Gastrocnemius medialis (tissue), 4 donors: ENCODE measurements at regions not wholly inside any gene's neighbourhood (a gene's known extent, or its start where the extent isn't known, plus 50 kb on each side); places are given as distances from the start of the nearest gene placed in this dataset.

ENCODE experiments used
- ATAC-seq, 2 donors: fragments of 150-250 bp; one replicate each; pipeline ENCODE4 v1.9.1; 2016
- DNase-seq, 2 donors: peaks; one replicate each; pipeline ENCODE4 v3.0.0-alpha.2; 2019
- H3K27ac ChIP-seq, 4 donors: fragments of 200-600 bp; sonication (generic); 1 replicate in 1 of 4; 2 replicates in 3 of 4; pipeline ENCODE4 v1.5.1; 2016 to 2018; ENCODE audit warnings: mild to moderate bottlenecking in 2 of 4, moderate library complexity in 1 of 4
- H3K27me3 ChIP-seq, 3 donors: fragments of 200-600 bp; sonication (generic) in 2 of 3; 1 replicate in 1 of 3; 2 replicates in 2 of 3; pipeline versions ENCODE4 v1.5.1 to v1.6.0; 2016 to 2019; ENCODE audit warnings: mild to moderate bottlenecking in 1 of 3, moderate library complexity in 1 of 3
- H3K36me3 ChIP-seq, 2 donors: fragments of 200-600 bp; sonication (generic) in 1 of 2; one replicate each; pipeline ENCODE4 v1.5.1; 2017 to 2018
- H3K4me1 ChIP-seq, 2 donors: fragments of 200-600 bp; sonication (generic) in 1 of 2; one replicate each; pipeline ENCODE4 v1.5.1; 2016 to 2017; ENCODE audit warnings: mild to moderate bottlenecking in 2 of 2
- H3K4me3 ChIP-seq, 4 donors: fragments of 200-600 bp; sonication (generic) in 3 of 4; 1 replicate in 1 of 4; 2 replicates in 3 of 4; pipeline ENCODE4 v1.5.1; 2016 to 2019; ENCODE audit warnings: mild to moderate bottlenecking in 2 of 4
- H3K9me3 ChIP-seq, 3 donors: fragments of 200-600 bp; sonication (generic) in 2 of 3; 1 replicate in 1 of 3; 2 replicates in 2 of 3; pipeline ENCODE4 v1.5.1; 2016 to 2019
- CTCF ChIP-seq, 5 experiments: fragments of 450-650 bp in 3 of 5; fragments of 200-600 bp in 2 of 5; sonication (generic) in 2 of 5; IDR thresholded peaks in 4 of 5; conservative IDR thresholded peaks in 1 of 5; 1 replicate in 4 of 5; 2 replicates in 1 of 5; pipeline ENCODE4 v1.5.1; 2016 to 2019; ENCODE audit warnings: antibody characterized with exemption in 5 of 5, mild to moderate bottlenecking in 3 of 5, moderate library complexity in 3 of 5
- POLR2A ChIP-seq, 2 donors: fragments of 450-650 bp; IDR thresholded peaks; one replicate each; pipeline ENCODE4 v1.6.1; 2017; ENCODE audit warnings: antibody characterized with exemption in 2 of 2, mild to moderate bottlenecking in 2 of 2, moderate library complexity in 2 of 2
- in situ Hi-C, 4 donors: fragments of 200-750 bp; cut with MboI; loops; one replicate each; pipeline versions ENCODE4 v1.15.0 to v1.8.0; 2017; ENCODE audit warnings: low sequenced_read_pairs in 4 of 4
- intact Hi-C: fragments of 100-400 bp; cut with DNase I; formaldehyde crosslinking; loops from one replicate; pipeline ENCODE4 v1.15.1; 2023; ENCODE audit warnings: low total_unique reads

GRCh38 chr18:66440433-66440832, 163.5 kb downstream of the CDH19 start:
- no peaks in the 10 kb centered on the region for H3K36me3 ChIP-seq
- intact Hi-C loops (no loop called here), in situ Hi-C loops (no loop called here)
- no peak overlapping the region for H3K27ac ChIP-seq
- TF ChIP-seq POLR2A (IDR thresholded peaks at IDR 0.05) (no peak), CTCF (IDR thresholded peaks at IDR 0.05 in 4 of 5, conservative IDR thresholded peaks at IDR 0.05 in 1 of 5) (no peak)
- H3K27me3 ChIP-seq, result no peaks in the 10 kb centered on the region
- H3K4me1 ChIP-seq, result no peaks in the 10 kb centered on the region
- no peak overlapping the region for H3K4me3 ChIP-seq
- no peaks in the 10 kb centered on the region for H3K9me3 ChIP-seq
- ATAC-seq (no peak), DNase-seq (no peak)

- Histone ChIP-seq H3K4me1 (no peaks in the 10 kb centered on the region), H3K27me3 (no peaks in the 10 kb centered on the region), H3K9me3 (no peaks in the 10 kb centered on the region), H3K4me3 (no peak overlapping the region), H3K36me3 (no peaks in the 10 kb centered on the region), H3K27ac (no peak overlapping the region)
- DNase-seq (no peak), ATAC-seq (no peak)
- intact Hi-C loops, result no loop called here
- in situ Hi-C loops, result no loop called here
- no peak for TF ChIP-seq CTCF (IDR thresholded peaks at IDR 0.05 in 4 of 5, conservative IDR thresholded peaks at IDR 0.05 in 1 of 5)
Observed at GRCh38 chr18:66439670-66440069, 164.2 kb downstream of the CDH19 start.

- no peaks in the 10 kb centered on the region for H3K4me1 ChIP-seq
- no peaks in the 10 kb centered on the region for H3K36me3 ChIP-seq
- DNase-seq (no peak), ATAC-seq (no peak)
- H3K9me3 ChIP-seq, result no peaks in the 10 kb centered on the region
- TF ChIP-seq POLR2A (IDR thresholded peaks at IDR 0.05), result no peak
- no peak for TF ChIP-seq CTCF (IDR thresholded peaks at IDR 0.05 in 4 of 5, conservative IDR thresholded peaks at IDR 0.05 in 1 of 5)
- H3K4me3 ChIP-seq, result no peak overlapping the region
- in situ Hi-C loops (no loop called here), intact Hi-C loops (no loop called here)
- H3K27me3 ChIP-seq, result no peaks in the 10 kb centered on the region
- no peak overlapping the region for H3K27ac ChIP-seq
Observed at GRCh38 chr18:66438711-66439536, 165.0 kb downstream of the CDH19 start.

DNA sequence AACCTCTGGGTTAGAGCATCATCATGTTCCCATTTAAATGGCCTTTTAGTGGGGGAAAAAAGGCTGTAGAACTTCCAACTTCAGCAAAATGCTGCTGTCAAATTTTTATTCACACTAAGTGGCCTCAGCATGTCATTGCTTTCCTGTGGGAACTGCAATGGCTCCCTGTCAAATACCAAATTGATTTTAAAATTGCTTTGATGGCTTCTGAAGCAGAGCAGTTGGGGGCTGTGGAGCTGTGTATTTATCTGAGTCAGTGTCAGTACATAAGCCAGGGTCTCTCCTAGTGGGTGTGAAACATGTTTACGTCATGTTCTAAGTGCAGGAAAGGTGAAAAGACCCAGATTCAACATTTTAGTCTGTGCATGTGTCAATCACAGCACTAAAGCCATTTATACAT, 171.3 kb downstream of the CDH19 start:
- DNase-seq, result no peak
- ATAC-seq, result no peak
- no peak overlapping the region for H3K4me3 ChIP-seq
- no peak overlapping the region for H3K27ac ChIP-seq
- TF ChIP-seq POLR2A (IDR thresholded peaks at IDR 0.05) (no peak), CTCF (IDR thresholded peaks at IDR 0.05 in 4 of 5, conservative IDR thresholded peaks at IDR 0.05 in 1 of 5) (no peak)
- no peaks in the 10 kb centered on the region for H3K36me3 ChIP-seq
- in situ Hi-C loops, result no loop called here
- H3K9me3 ChIP-seq, result no peaks in the 10 kb centered on the region
- H3K27me3 ChIP-seq, result no peaks in the 10 kb centered on the region
- intact Hi-C loops, result no loop called here
- no peaks in the 10 kb centered on the region for H3K4me1 ChIP-seq

GRCh38 chr18:66428795-66429194, 175.1 kb downstream of the CDH19 start:
- intact Hi-C loops (no loop called here), in situ Hi-C loops (no loop called here)
- Histone ChIP-seq H3K27me3 (no peaks in the 10 kb centered on the region), H3K4me1 (no peaks in the 10 kb centered on the region), H3K36me3 (no peaks in the 10 kb centered on the region), H3K4me3 (no peak overlapping the region), H3K9me3 (no peaks in the 10 kb centered on the region), H3K27ac (no peak overlapping the region)
- no peak for ATAC-seq
- TF ChIP-seq CTCF (IDR thresholded peaks at IDR 0.05 in 4 of 5, conservative IDR thresholded peaks at IDR 0.05 in 1 of 5), result no peak
- no peak for TF ChIP-seq POLR2A (IDR thresholded peaks at IDR 0.05)
- no peak for DNase-seq
